ENCODE measurements at regions not wholly inside any gene's neighbourhood (a gene's known extent, or its start where the extent isn't known, plus 50 kb on each side); places are given as distances from the start of the nearest gene placed in this dataset.

DNA sequence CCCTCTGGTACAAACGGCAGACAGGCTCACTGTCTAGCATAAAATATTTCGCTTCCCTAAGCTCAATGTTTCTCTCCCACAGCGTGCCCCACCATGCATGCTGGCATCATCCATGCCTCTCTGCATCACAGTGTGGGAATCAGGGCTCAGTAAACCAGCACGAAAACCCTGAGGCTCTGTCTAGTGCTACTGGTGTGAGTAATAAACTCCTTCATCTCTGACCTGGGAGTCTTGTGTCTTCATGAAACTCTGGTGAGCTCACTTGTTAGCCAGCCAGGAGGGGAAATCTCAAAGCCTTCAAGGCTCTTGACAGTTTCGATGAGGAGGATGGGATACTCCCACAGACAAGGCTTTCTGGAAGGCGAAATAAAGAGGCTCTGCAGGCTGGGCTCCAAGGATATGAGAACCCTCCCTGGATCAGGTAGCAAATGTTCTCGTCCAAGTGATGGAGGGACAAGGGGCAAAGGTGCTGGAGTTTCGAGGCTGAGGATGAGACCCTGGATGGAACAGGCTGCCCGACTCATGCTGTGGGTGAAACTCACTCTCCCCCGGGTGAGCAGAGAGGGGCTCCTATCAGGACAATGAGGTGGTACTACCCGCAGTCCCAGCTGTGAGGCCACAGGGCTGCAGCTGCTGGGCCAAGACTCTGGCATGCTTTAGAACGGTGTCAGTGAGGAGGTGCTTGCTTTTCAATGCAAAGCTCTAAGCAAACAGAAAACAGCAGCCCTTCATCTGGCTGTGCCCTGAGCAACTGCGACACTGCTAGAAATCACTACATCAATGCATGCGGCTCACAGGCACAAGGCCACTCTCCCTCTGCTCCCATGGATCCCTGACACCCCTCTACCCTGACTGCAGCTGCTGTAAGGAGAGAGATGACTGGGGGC lies 69.3 kb downstream of the SHANK2 start:
- TF ChIP-seq CTCF (IDR thresholded peaks at IDR 0.05) = no peak
- TF ChIP-seq MAX (IDR thresholded peaks at IDR 0.05) = no peak
- TF ChIP-seq PHF8 (IDR thresholded peaks at IDR 0.05; ENCODE audit: borderline replicate concordance, low read depth) = no peak
- TF ChIP-seq, protein P1, sequence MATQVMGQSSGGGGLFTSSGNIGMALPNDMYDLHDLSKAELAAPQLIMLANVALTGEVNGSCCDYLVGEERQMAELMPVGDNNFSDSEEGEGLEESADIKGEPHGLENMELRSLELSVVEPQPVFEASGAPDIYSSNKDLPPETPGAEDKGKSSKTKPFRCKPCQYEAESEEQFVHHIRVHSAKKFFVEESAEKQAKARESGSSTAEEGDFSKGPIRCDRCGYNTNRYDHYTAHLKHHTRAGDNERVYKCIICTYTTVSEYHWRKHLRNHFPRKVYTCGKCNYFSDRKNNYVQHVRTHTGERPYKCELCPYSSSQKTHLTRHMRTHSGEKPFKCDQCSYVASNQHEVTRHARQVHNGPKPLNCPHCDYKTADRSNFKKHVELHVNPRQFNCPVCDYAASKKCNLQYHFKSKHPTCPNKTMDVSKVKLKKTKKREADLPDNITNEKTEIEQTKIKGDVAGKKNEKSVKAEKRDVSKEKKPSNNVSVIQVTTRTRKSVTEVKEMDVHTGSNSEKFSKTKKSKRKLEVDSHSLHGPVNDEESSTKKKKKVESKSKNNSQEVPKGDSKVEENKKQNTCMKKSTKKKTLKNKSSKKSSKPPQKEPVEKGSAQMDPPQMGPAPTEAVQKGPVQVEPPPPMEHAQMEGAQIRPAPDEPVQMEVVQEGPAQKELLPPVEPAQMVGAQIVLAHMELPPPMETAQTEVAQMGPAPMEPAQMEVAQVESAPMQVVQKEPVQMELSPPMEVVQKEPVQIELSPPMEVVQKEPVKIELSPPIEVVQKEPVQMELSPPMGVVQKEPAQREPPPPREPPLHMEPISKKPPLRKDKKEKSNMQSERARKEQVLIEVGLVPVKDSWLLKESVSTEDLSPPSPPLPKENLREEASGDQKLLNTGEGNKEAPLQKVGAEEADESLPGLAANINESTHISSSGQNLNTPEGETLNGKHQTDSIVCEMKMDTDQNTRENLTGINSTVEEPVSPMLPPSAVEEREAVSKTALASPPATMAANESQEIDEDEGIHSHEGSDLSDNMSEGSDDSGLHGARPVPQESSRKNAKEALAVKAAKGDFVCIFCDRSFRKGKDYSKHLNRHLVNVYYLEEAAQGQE (IDR thresholded peaks at IDR 0.05) = no peak
- no peak for TF ChIP-seq ESRRA (IDR thresholded peaks at IDR 0.05; ENCODE audit: borderline replicate concordance, low read length)
- TF ChIP-seq NR3C1 (IDR thresholded peaks at IDR 0.05) = no peak
- no peak for TF ChIP-seq EP300 (IDR thresholded peaks at IDR 0.05)
- TF ChIP-seq NPAS2 (CRISPR knock-in tag; IDR thresholded peaks at IDR 0.05; ENCODE audit: borderline replicate concordance) = no peak
- no peak for TF ChIP-seq KDM1A (IDR thresholded peaks at IDR 0.05; ENCODE audit: low read depth)

Data from A549 (cell line).